ENCODE measurements at regions not wholly inside any gene's neighbourhood (a gene's known extent, or its start where the extent isn't known, plus 50 kb on each side); places are given as distances from the start of the nearest gene placed in this dataset.

GRCh38 chr13:103931885-103932284 is 865.7 kb upstream of the SLC10A2 start:
- no peak for TF ChIP-seq CTCF (conservative IDR thresholded peaks at IDR 0.05; ENCODE audit: low read depth, low read length)
- peak overlapping the region; percentile 30 for H3K4me3 ChIP-seq (ENCODE audit: low read depth, low read length)
- peak; percentile 44 for DNase-seq (ENCODE audit: low read depth)

GRCh38 chr13:103931331-103931845 is 865.2 kb upstream of the SLC10A2 start:
- peak; percentile 49 for DNase-seq (ENCODE audit: low read depth)
- no peak for TF ChIP-seq CTCF (conservative IDR thresholded peaks at IDR 0.05; ENCODE audit: low read depth, low read length)
- peak overlapping the region; percentile 30 for H3K4me3 ChIP-seq (ENCODE audit: low read depth, low read length)

- H3K4me3 ChIP-seq (ENCODE audit: low read depth, low read length) = no peak overlapping the region
- TF ChIP-seq CTCF (conservative IDR thresholded peaks at IDR 0.05; ENCODE audit: low read depth, low read length) = no peak
- no peak for DNase-seq (ENCODE audit: low read depth)
Observed at GRCh38 chr13:103926118-103926517, 859.9 kb upstream of the SLC10A2 start.

GRCh38 chr13:103908911-103909310 is 842.7 kb upstream of the SLC10A2 start:
- no peak overlapping the region for H3K4me3 ChIP-seq (ENCODE audit: low read depth, low read length)
- no peak for TF ChIP-seq CTCF (conservative IDR thresholded peaks at IDR 0.05; ENCODE audit: low read depth, low read length)
- no peak for DNase-seq (ENCODE audit: low read depth)

GRCh38 chr13:103908274-103908673 is 842.1 kb upstream of the SLC10A2 start:
- TF ChIP-seq CTCF (conservative IDR thresholded peaks at IDR 0.05; ENCODE audit: low read depth, low read length) = no peak
- no peak overlapping the region for H3K4me3 ChIP-seq (ENCODE audit: low read depth, low read length)

GRCh38 chr13:103903790-103904189 is 837.6 kb upstream of the SLC10A2 start:
- DNase-seq (ENCODE audit: low read depth) = no peak
- no peak for TF ChIP-seq CTCF (conservative IDR thresholded peaks at IDR 0.05; ENCODE audit: low read depth, low read length)
- H3K4me3 ChIP-seq (ENCODE audit: low read depth, low read length) = no peak overlapping the region

More at GRCh38 chr13:103908274-103908673, 842.1 kb upstream of the SLC10A2 start:
- DNase-seq (ENCODE audit: low read depth) = no peak

GRCh38 chr13:103898481-103898880 is 832.3 kb upstream of the SLC10A2 start:
- peak; percentile 3 for TF ChIP-seq CTCF (conservative IDR thresholded peaks at IDR 0.05; ENCODE audit: low read depth, low read length)
- no peak overlapping the region for H3K4me3 ChIP-seq (ENCODE audit: low read depth, low read length)
- no peak for DNase-seq (ENCODE audit: low read depth)
